ENCODE measurements at regions not wholly inside any gene's neighbourhood (a gene's known extent, or its start where the extent isn't known, plus 50 kb on each side); places are given as distances from the start of the nearest gene placed in this dataset.

DNA sequence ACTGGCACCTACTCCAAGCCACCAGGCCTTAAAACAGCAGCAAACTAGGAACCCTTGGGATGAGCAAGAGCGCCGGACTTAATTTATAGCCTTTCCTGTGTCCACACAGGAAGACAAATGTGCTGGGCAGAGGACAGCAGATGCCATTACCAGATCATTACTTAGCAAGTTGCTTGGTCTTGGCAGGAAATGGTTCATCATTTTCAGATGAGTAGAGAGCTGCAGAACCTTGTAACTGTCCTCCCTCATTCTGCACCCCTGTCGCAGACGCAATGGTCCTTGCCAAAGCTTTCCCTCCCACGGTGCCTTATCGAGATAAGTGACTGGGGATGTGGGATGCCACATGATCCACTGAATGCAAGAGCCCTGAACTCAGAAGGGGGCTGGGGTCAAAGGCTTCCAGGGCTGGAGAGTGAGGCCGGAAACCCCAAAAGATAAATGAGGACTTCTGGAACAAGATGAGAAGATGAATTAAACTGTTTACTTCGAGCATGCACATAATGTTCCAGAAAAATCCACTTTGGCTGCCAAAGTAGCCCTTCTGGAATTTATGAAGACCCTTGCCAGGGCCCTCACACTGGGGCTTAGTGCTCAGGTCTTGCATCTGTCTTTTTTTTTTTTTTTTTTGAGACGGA, 145.6 kb upstream of the ZNF32 start:
- H3K4me3 ChIP-seq (ENCODE audit: low read length) = no peak overlapping the region
- TF ChIP-seq ZNF274 (IDR thresholded peaks at IDR 0.05; ENCODE audit: low read depth, low read length) = no peak

DNA sequence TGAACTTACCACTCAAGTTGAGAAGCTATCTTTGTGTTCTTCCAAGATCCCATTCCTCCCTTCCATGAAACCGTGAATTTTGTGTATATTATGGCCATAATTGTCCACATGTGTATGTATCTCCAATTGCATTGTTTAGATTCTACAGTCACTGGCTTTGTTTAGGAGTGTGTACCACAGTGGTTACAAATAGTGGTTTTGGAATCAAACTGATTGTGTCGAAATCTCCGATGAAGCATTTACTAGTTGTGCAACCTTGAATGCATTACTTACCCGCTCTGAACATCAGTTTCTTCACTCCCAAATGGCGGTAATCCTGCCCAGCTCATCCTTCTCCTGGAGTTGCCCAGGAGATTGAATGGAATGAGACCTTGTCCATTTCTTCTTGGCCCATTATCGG, 145.0 kb upstream of the ZNF32 start:
- H3K4me3 ChIP-seq (ENCODE audit: low read length) = no peak overlapping the region
- TF ChIP-seq ZNF274 (IDR thresholded peaks at IDR 0.05; ENCODE audit: low read depth, low read length) = no peak

DNA sequence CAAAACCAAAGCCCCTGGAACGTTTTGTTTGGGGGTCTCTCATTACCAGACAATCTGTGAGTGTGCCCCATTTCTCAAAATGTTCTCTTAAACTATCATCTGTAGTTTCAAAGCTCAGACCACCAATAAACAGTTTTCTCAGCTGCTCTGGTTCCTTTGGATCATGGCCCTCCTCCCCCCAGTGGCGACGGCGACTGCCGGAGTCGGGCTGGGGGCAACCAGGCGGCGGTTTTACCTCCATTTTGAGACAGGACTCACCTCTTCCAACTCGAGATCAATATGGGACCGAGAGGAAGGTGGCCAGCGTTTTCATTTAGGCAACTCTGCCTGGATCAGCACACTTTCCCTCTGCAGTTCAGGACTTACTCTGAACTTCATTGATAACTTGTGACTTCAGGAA, 141.5 kb upstream of the ZNF32 start:
- TF ChIP-seq ZNF274 (IDR thresholded peaks at IDR 0.05; ENCODE audit: low read depth, low read length) = no peak
- no peak overlapping the region for H3K4me3 ChIP-seq (ENCODE audit: low read length)

DNA sequence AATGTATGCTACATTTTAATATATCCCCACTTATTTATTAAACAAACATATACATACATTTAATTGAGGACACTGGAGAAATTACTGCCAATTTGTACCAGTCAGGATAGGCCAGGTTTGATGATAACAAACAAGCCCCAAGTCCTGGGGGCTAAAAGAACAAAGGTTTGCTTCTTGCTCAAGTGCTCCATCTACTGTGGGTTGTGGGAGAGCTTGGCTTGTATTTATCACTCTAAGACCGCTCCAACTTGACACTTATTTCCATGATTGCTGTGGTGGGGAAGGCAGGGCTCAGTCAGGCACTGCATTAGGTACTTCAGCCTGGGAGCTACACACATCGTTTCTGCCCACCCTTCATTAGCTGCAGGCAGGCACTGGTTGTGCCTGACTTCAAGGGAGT, 136.6 kb upstream of the ZNF32 start:
- H3K4me3 ChIP-seq (ENCODE audit: low read length) = no peak overlapping the region
- no peak for TF ChIP-seq ZNF274 (IDR thresholded peaks at IDR 0.05; ENCODE audit: low read depth, low read length)

DNA sequence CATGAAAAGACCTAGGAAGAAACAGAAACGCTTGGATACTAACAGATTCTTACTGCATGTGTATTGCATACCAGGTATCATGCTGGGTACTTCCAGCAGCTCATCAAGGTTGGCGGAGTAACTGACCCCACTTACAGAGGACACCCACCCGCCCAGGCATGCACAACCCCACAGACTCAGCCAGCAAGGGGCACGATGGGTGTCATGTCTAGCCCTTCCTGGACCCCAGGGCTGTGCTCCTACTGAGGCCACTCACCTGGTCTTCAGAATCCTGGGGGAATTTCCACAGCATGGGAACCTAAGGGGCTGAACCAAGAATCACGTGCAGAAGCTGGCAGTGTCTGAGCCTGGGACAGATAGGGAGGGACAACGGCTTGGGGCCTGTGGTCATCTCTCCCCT, 134.1 kb upstream of the ZNF32 start:
- TF ChIP-seq ZNF274 (IDR thresholded peaks at IDR 0.05; ENCODE audit: low read depth, low read length) = no peak
- H3K4me3 ChIP-seq (ENCODE audit: low read length) = no peak overlapping the region

DNA sequence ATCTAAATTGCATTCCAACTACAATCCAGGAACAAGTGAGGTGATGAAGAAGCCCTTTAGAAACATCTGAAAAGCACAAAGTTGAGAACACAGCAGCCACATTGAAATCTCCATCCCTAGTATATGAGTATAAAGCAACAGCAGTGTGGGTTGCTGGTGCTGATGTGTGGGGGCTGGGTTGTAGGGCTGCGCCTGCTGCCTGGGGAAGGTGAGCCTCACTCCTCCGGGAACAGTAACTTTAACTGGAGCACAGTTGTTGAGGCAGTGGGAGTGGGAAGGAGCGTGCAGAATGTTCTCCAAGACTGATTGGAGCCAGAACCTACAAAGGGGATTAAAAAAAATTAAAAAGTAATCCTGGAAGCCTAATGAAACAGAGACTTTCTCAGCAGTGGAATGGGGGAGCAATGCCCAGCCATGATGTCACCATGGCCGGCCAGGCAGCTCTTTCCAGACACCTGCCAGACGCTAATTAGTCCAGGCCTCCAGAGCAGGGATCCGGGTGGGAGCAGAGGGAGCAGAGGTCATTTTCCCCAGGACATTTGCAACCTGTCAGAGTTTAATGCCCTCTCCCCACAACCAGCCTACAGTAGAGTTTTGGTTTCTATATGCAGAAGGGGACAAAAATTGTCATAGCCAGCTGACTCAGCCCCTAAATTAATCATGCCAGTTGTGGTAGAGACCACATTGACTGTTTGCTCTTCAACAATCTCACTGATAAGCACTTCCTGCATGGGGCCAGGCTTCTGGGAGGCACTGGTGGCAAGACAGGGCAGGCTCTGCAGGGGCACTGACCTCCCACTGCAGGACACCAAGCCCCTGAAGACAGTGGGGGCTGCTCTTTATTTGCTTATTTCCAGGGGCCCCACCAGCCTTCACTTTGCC, 133.0 kb upstream of the ZNF32 start:
- TF ChIP-seq ZNF274 (IDR thresholded peaks at IDR 0.05; ENCODE audit: low read depth, low read length) = no peak
- H3K4me3 ChIP-seq (ENCODE audit: low read length) = no peak overlapping the region

DNA sequence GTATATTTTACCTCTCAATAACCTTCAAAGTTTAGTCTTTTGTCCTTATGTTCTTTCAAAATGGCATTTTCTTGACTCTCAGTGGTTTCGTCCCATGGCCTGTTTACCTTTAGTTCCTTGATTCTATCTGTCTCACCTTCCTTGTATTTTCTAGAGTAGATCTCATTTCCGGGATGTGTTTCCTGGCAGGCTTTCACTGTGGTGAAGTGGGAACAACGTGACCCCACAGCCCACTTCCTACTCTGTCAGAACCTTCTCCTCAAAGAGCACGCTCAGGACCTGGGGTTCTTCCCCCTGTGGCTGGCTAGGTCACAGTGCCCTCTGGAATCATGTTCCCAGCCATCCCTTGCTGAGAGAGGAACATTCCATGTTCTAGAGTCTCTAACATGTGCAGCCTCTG, 129.9 kb upstream of the ZNF32 start:
- H3K4me3 ChIP-seq (ENCODE audit: low read length) = no peak overlapping the region
- TF ChIP-seq ZNF274 (IDR thresholded peaks at IDR 0.05; ENCODE audit: low read depth, low read length) = no peak

DNA sequence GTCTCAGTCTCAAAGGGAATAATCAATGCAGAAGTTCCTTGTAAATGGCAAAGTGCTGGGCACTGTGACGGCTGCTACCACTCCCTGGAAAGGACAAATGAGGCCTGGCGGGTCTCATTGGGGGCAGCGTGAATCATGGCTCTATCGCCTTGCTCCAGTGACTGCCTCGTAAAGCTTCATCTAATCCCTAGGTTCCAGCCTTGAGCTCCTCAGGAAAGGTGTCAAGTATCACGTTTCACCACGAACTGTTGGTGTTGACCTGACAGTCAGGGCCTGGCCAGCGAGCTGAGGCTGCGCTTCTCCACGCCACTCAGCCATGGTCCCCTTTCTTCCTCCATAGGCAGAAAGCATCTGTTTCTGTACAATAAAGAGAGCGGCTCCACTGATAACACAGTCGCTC, 126.7 kb upstream of the ZNF32 start:
- TF ChIP-seq ZNF274 (IDR thresholded peaks at IDR 0.05; ENCODE audit: low read depth, low read length) = no peak
- no peak overlapping the region for H3K4me3 ChIP-seq (ENCODE audit: low read length)

DNA sequence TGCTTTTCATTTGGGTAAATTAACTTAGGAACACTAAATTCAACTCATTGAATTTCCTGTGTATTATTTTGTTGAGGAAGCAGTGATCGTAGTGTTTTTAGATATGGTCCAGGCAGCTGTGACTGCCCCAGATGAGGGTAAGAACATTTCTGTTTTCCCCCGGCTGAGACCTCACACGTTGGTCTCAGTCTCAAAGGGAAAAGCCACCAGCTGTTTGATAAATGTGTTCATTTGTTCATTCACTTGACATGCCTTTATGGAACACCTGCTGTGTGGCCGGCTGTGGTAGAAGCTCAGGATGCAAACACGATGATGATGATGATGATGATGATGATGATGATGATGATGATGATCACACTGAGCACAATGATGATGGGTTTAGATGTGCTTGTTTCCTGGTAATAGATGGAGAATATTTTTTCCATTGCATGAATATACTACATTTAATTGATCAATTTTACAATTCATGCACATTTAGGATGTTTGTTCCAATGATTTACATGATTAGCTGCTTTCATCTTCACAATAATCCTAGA, 125.6 kb upstream of the ZNF32 start:
- TF ChIP-seq ZNF274 (IDR thresholded peaks at IDR 0.05; ENCODE audit: low read depth, low read length) = no peak
- no peak overlapping the region for H3K4me3 ChIP-seq (ENCODE audit: low read length)

DNA sequence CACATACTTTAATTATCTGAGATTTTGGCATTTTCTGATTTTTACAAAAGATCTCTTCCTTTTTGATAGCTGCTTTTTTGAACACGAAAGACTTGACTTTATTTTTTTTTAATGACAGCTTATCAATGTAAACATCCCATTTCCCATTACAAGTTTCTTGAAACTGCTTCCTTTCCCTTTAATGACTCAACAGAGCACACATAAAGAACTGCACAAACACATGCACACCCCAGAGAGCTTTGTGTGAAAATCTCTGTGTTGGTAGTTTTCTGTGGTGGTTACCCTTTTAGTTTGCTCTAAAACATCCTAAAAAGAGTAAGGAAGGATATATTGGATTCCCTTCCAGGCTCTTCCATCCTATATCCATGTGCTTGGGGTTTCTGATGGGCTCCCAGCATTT, 125.1 kb upstream of the ZNF32 start:
- no peak for TF ChIP-seq ZNF274 (IDR thresholded peaks at IDR 0.05; ENCODE audit: low read depth, low read length)
- no peak overlapping the region for H3K4me3 ChIP-seq (ENCODE audit: low read length)

DNA sequence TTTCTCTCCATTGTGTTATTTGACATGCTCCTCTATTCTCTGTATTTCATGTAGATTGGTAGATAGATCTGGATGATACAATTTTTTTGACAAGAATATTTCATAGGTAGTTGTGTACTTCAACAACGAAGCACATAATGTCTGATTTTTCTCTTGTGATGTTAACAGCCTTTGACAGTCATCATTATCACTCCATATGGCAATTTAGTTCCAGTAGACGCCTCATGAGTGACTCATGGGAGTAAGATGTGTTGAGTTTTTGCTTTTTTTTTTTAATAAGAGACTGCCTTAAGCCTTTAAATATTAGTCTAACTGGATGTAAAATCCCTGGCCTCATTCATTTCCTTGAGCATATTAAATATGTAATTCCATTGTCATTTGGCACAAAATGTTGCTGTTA, 123.5 kb upstream of the ZNF32 start:
- no peak overlapping the region for H3K4me3 ChIP-seq (ENCODE audit: low read length)
- no peak for TF ChIP-seq ZNF274 (IDR thresholded peaks at IDR 0.05; ENCODE audit: low read depth, low read length)

DNA sequence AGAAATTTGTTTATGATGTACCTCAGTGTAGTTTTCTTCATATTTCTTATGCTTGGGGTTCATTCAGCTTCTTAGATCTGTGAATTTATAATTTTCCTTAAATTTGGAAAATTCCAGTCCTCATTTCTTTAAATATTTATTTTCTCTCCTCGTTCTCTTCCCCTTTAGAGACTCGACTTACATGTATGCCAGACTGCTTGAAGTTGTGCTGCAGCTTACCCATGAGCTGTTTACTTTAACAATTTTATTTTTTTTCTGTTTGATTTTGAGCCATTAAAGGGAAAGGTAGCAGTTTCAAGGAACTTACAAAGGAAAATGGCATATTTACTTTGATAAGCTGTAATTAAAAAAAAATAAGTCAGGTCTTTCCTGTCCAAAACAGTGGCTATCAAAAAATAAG, 123.0 kb upstream of the ZNF32 start:
- TF ChIP-seq ZNF274 (IDR thresholded peaks at IDR 0.05; ENCODE audit: low read depth, low read length) = no peak

DNA sequence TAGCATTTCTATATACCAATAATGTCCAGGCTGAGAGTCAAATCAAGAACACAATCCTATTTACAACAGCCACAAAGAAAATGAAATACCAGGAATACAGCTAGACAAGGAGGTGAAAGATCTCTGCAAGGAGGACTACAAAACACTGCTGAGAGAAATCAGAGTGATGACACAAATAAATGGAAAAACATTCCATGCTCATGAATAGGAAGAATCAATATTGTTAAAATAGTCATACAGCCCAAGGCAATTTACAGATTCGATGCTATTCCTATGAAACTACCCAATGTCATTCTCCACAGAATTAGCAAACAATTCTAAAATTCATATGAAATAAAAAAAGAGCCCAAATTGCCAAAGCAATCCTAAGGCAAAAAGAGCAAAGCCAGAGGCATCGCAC, 116.8 kb upstream of the ZNF32 start:
- H3K4me3 ChIP-seq (ENCODE audit: low read length) = no peak overlapping the region
- TF ChIP-seq ZNF274 (IDR thresholded peaks at IDR 0.05; ENCODE audit: low read depth, low read length) = no peak

More for the DNA sequence above, 123.0 kb upstream of the ZNF32 start:
- H3K4me3 ChIP-seq (ENCODE audit: low read length) = no peak overlapping the region

DNA sequence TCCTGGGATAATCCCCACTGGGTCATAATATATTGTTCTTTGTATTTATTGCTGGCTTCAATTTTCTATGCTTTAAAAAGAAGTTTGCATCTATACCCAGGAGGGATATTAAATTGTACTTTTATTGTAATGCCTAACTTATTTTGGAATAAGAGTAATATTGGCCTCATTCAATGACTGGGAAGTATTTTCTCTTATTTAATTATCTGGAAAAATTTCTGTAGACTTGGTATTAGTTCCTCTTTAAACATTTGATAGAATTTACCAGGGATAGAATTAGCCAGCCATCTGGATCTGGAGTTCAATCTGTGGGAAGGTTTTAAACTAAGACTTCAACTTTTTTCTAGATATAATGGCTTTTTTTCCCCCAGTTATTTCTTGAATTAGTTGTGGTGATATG, 115.2 kb upstream of the ZNF32 start:
- TF ChIP-seq ZNF274 (IDR thresholded peaks at IDR 0.05; ENCODE audit: low read depth, low read length) = no peak
- no peak overlapping the region for H3K4me3 ChIP-seq (ENCODE audit: low read length)

DNA sequence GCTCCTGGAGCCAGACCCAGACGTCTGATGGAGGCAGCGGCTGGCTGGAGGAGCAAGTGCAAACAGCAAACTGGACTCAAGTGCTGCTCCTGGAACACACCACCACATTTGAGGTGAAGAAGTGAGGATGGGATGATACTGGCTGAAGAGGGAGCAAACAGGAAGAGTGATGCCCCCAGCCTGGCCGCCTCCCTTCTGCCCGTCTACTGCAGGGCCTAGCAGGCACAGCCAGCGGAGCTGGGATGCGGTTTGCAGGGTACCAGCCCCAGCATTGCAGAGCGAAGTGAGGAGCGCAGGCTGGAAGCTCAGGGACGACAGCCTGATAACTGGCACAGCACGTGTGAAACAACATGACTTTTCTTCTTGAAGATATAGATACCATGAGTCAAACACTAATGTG, 111.8 kb upstream of the ZNF32 start:
- no peak for TF ChIP-seq ZNF274 (IDR thresholded peaks at IDR 0.05; ENCODE audit: low read depth, low read length)
- H3K4me3 ChIP-seq (ENCODE audit: low read length) = no peak overlapping the region

Data from GM08714 (cell line).